Activated CD8-positive, alpha-beta memory T cell treated with anti-CD3 and anti-CD28 coated beads, Interleukin-2, amount 50 U/mL, for 48 hours (primary cell): ENCODE measurements at regions not wholly inside any gene's neighbourhood (a gene's known extent, or its start where the extent isn't known, plus 50 kb on each side); places are given as distances from the start of the nearest gene placed in this dataset.
"Not testable (repeated sequence)": the region's sequence is repeated elsewhere in the genome, so short reads cannot be mapped to it uniquely, and the experiment has no call there.

Experiments used
- DNase-seq: peaks from one replicate; pipeline ENCODE4 v3.0.0-alpha.2; 2020

GRCh38 chr10:120208488-120208887 lies 248.5 kb upstream of the PLPP4 start:
- no peak for DNase-seq

GRCh38 chr10:120209124-120209762 lies 247.8 kb upstream of the PLPP4 start:
- no peak for DNase-seq

GRCh38 chr10:120212275-120212674 lies 244.8 kb upstream of the PLPP4 start:
- DNase-seq = no peak

GRCh38 chr10:120213283-120213682 lies 243.7 kb upstream of the PLPP4 start:
- DNase-seq = not testable (repeated sequence)

- no peak for DNase-seq
These were observed 239.3 kb upstream of the PLPP4 start for GRCh38 chr10:120217736-120218135.

- no peak for DNase-seq
These were observed 235.0 kb upstream of the PLPP4 start for GRCh38 chr10:120221873-120222485.

GRCh38 chr10:120229641-120230040 lies 227.4 kb upstream of the PLPP4 start:
- no peak for DNase-seq

GRCh38 chr10:120239695-120240094 lies 217.3 kb upstream of the PLPP4 start:
- DNase-seq = not testable (repeated sequence)

GRCh38 chr10:120251821-120252442 lies 205.1 kb upstream of the PLPP4 start:
- DNase-seq = no peak

GRCh38 chr10:120253131-120253530 lies 203.9 kb upstream of the PLPP4 start:
- no peak for DNase-seq

- DNase-seq = no peak
These were observed 196.6 kb upstream of the PLPP4 start for GRCh38 chr10:120260456-120260855.

GRCh38 chr10:120262857-120263547 lies 194.0 kb upstream of the PLPP4 start:
- DNase-seq = no peak

GRCh38 chr10:120266022-120266421 lies 191.0 kb upstream of the PLPP4 start:
- DNase-seq = no peak

GRCh38 chr10:120270906-120271305 lies 186.1 kb upstream of the PLPP4 start:
- DNase-seq = no peak

- no peak for DNase-seq
These were observed 185.3 kb upstream of the PLPP4 start for GRCh38 chr10:120271696-120272095.

GRCh38 chr10:120272350-120272749 lies 184.7 kb upstream of the PLPP4 start:
- DNase-seq = no peak

GRCh38 chr10:120278069-120278468 lies 179.0 kb upstream of the PLPP4 start:
- no peak for DNase-seq

GRCh38 chr10:120279196-120279595 lies 177.8 kb upstream of the PLPP4 start:
- DNase-seq = no peak

- no peak for DNase-seq
These were observed 174.6 kb upstream of the PLPP4 start for GRCh38 chr10:120282421-120282820.

- no peak for DNase-seq
These were observed 174.1 kb upstream of the PLPP4 start for GRCh38 chr10:120282846-120283492.

- DNase-seq = no peak
These were observed 171.6 kb upstream of the PLPP4 start for GRCh38 chr10:120285408-120285807.

- no peak for DNase-seq
These were observed 170.7 kb upstream of the PLPP4 start for GRCh38 chr10:120286280-120286679.

- DNase-seq = no peak
These were observed 156.5 kb upstream of the PLPP4 start for GRCh38 chr10:120300513-120300912.
